ENCODE measurements at regions not wholly inside any gene's neighbourhood (a gene's known extent, or its start where the extent isn't known, plus 50 kb on each side); places are given as distances from the start of the nearest gene placed in this dataset.
"Not testable (repeated sequence)": the region's sequence is repeated elsewhere in the genome, so short reads cannot be mapped to it uniquely, and the experiment has no call there.

DNA sequence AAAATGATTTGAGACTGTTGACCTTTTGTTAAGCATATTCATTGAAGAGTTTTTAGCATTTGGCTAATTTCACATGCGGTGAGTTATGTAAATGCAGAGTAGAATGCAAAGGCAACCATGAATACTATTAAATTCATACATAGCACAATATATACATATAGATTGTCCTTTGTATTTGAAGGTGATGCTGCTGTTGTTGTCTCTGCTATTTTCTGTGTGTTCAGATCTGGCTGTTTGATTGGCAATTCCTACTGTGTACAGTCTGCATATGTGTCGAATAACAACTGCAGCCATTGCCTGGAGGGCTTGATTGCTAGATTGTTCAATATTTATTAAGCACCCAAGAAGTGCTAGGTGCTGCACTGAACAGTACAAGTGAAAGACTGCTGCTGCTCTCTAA lies 187.4 kb downstream of the FOXG1 start:
- intact Hi-C loops (cut with micrococcal nuclease) = no loop called here
- H3K27me3 Mint-ChIP-seq (ENCODE audit: insufficient read depth) = no peaks in the 10 kb centered on the region
- peaks cover 37% of the 10 kb centered on the region for H3K9me3 Mint-ChIP-seq
- no peak overlapping the region for H3K27ac Mint-ChIP-seq
- H3K36me3 Mint-ChIP-seq (ENCODE audit: low read depth) = no peaks in the 10 kb centered on the region
- no peaks in the 10 kb centered on the region for H3K4me1 Mint-ChIP-seq (ENCODE audit: low read depth)
- no peak overlapping the region for H3K4me3 Mint-ChIP-seq
- no peak for DNase-seq (ENCODE audit: low spot score)

DNA sequence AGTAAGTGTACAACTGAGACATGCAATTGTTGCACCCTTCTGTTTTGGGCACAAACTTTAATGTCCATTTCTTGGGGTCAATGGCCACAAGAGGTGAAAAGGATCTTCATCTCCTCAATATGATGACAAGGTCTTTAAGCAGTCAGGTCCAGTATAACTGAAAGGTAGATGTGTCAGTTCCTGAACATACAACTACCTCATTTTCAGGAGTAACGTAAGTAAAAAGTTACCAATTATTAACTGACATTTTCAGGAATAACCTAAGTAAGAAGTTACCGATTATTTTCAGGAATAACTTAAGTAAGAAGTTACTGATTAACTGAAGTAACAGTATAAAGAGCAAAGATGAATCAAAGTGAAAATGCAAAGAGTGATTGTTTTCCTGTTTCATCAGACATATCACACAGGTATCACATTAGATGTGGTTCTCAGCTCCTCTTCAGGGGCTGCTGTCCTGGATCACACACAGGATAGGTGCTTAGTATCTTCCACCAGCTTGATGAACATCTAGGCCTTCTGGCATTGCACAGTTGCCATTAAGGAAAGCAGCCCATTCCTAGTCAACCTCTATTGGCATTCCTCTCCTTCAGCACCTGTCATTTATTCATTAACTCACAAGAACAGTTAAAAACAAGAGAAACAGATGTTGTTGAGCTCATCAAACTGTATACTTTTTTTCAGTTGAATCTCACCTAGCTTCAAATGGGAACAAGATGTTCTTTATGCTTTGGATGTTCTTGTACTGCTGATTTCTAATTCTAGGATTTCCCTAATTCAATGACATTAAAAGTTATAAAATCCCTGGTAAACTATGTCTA lies 200.0 kb downstream of the FOXG1 start:
- Mint-ChIP-seq H3K4me3 (no peak overlapping the region), H3K36me3 (ENCODE audit: low read depth) (no peaks in the 10 kb centered on the region), H3K27me3 (ENCODE audit: insufficient read depth) (no peaks in the 10 kb centered on the region), H3K27ac (no peak overlapping the region), H3K4me1 (ENCODE audit: low read depth) (no peaks in the 10 kb centered on the region), H3K9me3 (peaks cover 6% of the 10 kb centered on the region)
- intact Hi-C loops (cut with micrococcal nuclease) = no loop called here
- DNase-seq (ENCODE audit: low spot score) = no peak

DNA sequence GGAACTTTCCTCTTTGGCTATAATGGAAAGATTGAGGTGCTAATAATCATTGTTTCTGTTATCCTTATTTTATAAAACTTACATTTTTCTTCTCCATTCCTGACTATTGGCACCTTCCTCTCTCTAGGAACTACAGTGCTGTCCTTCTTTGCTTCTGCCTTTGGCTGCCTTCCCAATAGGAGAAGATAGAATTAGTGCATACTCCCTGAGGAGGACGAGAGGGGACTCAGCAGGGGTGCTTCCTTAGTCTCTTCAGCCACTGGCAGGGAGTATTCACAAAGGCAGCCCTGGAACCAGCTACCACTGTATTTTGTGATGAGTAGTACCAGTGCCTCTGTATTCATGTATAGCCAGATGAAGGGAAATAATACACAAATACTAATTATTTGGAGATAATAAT lies 208.5 kb downstream of the FOXG1 start:
- H3K4me1 Mint-ChIP-seq (ENCODE audit: low read depth) = no peaks in the 10 kb centered on the region
- peaks cover 33% of the 10 kb centered on the region for H3K9me3 Mint-ChIP-seq
- H3K36me3 Mint-ChIP-seq (ENCODE audit: low read depth) = no peaks in the 10 kb centered on the region
- no peaks in the 10 kb centered on the region for H3K27me3 Mint-ChIP-seq (ENCODE audit: insufficient read depth)
- H3K4me3 Mint-ChIP-seq = no peak overlapping the region
- intact Hi-C loops (cut with micrococcal nuclease) = no loop called here
- H3K27ac Mint-ChIP-seq = no peak overlapping the region
- DNase-seq (ENCODE audit: low spot score) = no peak

DNA sequence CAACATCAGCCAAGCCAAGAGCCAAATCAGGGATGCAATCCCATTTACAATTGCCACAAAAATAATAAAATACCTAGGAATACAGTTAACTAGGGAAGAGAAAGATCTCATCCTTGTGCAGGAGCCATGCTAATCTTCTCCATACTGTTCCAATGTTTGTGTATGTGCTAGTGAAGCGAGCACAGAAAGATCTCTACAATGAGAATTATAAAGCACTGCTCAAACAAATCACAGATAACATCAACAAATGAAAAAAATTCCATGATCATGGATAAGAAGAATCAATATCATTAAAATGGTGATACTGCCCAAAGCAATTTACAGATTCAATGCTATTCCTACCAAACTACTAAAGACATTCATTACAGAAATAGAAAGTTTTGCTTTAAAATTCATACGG lies 215.6 kb downstream of the FOXG1 start:
- Mint-ChIP-seq H3K4me3 (no peak overlapping the region), H3K27ac (no peak overlapping the region), H3K27me3 (ENCODE audit: insufficient read depth) (no peaks in the 10 kb centered on the region), H3K4me1 (ENCODE audit: low read depth) (no peaks in the 10 kb centered on the region), H3K9me3 (peaks cover 57% of the 10 kb centered on the region), H3K36me3 (ENCODE audit: low read depth) (no peaks in the 10 kb centered on the region)
- intact Hi-C loops (cut with micrococcal nuclease) = no loop called here
- DNase-seq (ENCODE audit: low spot score) = no peak

DNA sequence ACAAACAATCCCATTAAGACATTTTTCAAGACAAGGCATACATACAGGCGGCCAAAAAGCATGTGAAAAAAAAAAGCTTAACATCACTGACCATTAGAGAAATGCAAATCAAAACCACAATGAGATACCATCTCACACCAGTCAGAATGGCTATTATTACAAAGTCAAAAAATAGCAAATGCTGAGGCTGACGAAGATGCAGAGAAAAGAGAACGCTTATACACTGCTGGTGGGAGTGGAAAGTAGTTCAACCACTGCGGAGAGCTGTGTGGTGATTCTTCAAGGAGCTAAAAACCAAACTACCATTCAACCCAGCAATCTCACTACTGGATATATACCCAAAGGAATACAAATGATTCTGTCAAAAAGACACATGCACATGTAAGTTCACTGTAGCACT lies 216.7 kb downstream of the FOXG1 start:
- Mint-ChIP-seq H3K4me1 (ENCODE audit: low read depth) (no peaks in the 10 kb centered on the region), H3K27me3 (ENCODE audit: insufficient read depth) (no peaks in the 10 kb centered on the region), H3K36me3 (ENCODE audit: low read depth) (no peaks in the 10 kb centered on the region), H3K4me3 (no peak overlapping the region), H3K9me3 (peaks cover 56% of the 10 kb centered on the region), H3K27ac (no peak overlapping the region)
- DNase-seq (ENCODE audit: low spot score) = no peak
- intact Hi-C loops (cut with micrococcal nuclease) = no loop called here

DNA sequence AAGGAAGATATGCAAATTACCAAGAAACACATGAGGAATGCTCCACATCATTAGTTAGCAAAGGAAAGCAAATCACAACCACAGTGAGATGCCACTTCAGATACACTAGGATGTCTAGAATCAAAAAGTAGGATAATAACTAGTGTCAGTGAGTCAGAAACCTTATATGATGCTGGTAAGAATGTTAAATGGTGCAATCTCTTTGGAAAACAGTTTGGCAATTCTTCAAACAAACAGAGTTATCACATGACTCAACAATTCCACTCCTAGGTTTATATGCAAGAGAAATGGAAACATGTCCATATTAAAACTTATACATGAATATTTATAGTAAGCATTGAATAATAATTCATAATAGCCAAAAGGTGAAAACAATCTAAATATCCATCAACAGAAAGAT lies 220.9 kb downstream of the FOXG1 start:
- intact Hi-C loops (cut with micrococcal nuclease) = no loop called here
- no peaks in the 10 kb centered on the region for H3K27me3 Mint-ChIP-seq (ENCODE audit: insufficient read depth)
- H3K4me3 Mint-ChIP-seq = no peak overlapping the region
- no peaks in the 10 kb centered on the region for H3K4me1 Mint-ChIP-seq (ENCODE audit: low read depth)
- DNase-seq (ENCODE audit: low spot score) = no peak
- peaks cover 39% of the 10 kb centered on the region for H3K9me3 Mint-ChIP-seq
- H3K27ac Mint-ChIP-seq = no peak overlapping the region
- no peaks in the 10 kb centered on the region for H3K36me3 Mint-ChIP-seq (ENCODE audit: low read depth)

DNA sequence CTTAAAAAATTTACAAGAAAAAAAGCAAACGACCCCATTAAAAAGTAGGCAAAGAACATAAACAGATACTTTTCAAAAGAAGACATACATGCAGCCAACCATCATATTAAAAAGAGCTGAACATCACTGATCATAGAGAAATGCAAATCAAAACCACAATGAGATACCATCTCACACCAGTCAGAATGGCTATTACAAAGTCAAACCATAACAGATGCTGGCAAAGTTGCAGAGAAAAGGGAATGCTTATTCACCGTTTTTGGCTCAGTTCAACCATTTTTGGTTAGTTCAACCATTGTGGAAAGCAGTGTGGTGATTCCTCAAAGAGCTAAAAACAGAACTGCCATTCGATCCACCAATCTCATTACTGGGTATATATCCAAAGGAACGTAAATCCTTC lies 230.6 kb downstream of the FOXG1 start:
- H3K27me3 Mint-ChIP-seq (ENCODE audit: insufficient read depth); intact Hi-C loops (cut with micrococcal nuclease); H3K4me3 Mint-ChIP-seq; DNase-seq (ENCODE audit: low spot score); H3K27ac Mint-ChIP-seq; H3K4me1 Mint-ChIP-seq (ENCODE audit: low read depth); H3K36me3 Mint-ChIP-seq (ENCODE audit: low read depth): not testable (repeated sequence)
- peaks cover 13% of the 10 kb centered on the region for H3K9me3 Mint-ChIP-seq

DNA sequence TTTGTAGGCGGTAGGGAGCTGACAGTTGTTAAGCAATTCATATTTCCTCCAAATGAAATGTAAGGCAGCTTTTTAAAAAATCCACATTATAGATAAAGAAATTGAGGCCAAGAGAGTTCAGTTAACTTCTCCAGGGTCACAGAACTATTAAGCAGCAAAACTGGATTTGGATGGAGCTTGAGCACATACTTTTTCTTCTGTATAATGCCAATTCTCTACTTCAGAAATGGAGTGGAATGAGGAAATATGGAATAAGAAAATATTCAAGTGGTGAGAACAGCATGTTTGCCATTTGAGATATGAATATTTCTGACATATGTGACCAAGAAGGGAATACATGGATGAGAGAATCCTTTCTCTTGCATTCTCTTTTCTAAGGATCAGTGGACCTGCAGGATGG lies 233.1 kb downstream of the FOXG1 start:
- no peaks in the 10 kb centered on the region for H3K36me3 Mint-ChIP-seq (ENCODE audit: low read depth)
- H3K4me3 Mint-ChIP-seq = no peak overlapping the region
- DNase-seq (ENCODE audit: low spot score) = no peak
- peaks cover 20% of the 10 kb centered on the region for H3K9me3 Mint-ChIP-seq
- no peak overlapping the region for H3K27ac Mint-ChIP-seq
- no peaks in the 10 kb centered on the region for H3K27me3 Mint-ChIP-seq (ENCODE audit: insufficient read depth)
- intact Hi-C loops (cut with micrococcal nuclease) = no loop called here
- no peaks in the 10 kb centered on the region for H3K4me1 Mint-ChIP-seq (ENCODE audit: low read depth)

DNA sequence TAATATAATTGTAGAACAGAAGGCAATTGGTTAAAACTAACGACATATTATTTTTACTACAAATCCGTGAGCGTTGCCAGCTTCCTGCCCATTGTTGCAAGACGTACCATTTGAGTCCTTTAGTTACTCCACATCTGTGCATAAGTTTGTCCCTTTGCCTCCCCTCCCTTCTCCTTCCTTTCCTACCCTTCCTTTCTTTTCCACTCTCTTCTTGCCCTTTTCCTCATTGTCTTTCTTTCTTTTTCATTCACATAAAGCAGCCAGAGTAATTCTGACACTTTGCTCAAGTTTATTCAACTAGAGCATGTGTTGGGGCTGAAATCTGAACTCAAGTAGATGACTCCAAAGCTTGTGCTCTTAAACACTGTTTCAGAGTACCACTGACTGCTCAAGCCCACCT lies 239.1 kb downstream of the FOXG1 start:
- peaks cover 26% of the 10 kb centered on the region for H3K9me3 Mint-ChIP-seq
- no peak overlapping the region for H3K4me3 Mint-ChIP-seq
- H3K27ac Mint-ChIP-seq = no peak overlapping the region
- no peaks in the 10 kb centered on the region for H3K27me3 Mint-ChIP-seq (ENCODE audit: insufficient read depth)
- intact Hi-C loops (cut with micrococcal nuclease) = no loop called here
- no peaks in the 10 kb centered on the region for H3K36me3 Mint-ChIP-seq (ENCODE audit: low read depth)
- DNase-seq (ENCODE audit: low spot score) = no peak
- no peaks in the 10 kb centered on the region for H3K4me1 Mint-ChIP-seq (ENCODE audit: low read depth)

DNA sequence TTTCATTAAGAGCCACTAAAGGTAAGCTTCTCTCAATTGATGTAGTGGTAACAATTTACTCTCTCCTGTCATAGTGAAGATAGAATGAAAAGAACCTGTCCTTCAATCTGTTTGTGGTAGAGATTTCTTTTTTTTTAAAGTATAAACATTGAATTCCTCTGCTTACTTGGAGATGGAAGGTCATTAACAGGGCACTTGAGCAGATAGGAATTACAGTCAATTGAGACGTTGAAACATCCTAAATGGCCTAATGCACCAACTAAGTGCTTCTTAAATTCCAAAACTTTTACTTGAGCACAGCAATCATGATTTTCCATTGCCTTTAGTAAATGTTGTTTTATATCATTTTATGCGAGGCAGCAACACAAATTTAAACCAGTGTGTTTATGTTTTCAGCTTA lies 241.4 kb downstream of the FOXG1 start:
- no peak for DNase-seq (ENCODE audit: low spot score)
- intact Hi-C loops (cut with micrococcal nuclease) = no loop called here
- no peak overlapping the region for H3K27ac Mint-ChIP-seq
- peaks cover 32% of the 10 kb centered on the region for H3K9me3 Mint-ChIP-seq
- no peaks in the 10 kb centered on the region for H3K27me3 Mint-ChIP-seq (ENCODE audit: insufficient read depth)
- no peaks in the 10 kb centered on the region for H3K36me3 Mint-ChIP-seq (ENCODE audit: low read depth)
- H3K4me1 Mint-ChIP-seq (ENCODE audit: low read depth) = no peaks in the 10 kb centered on the region
- H3K4me3 Mint-ChIP-seq = no peak overlapping the region

DNA sequence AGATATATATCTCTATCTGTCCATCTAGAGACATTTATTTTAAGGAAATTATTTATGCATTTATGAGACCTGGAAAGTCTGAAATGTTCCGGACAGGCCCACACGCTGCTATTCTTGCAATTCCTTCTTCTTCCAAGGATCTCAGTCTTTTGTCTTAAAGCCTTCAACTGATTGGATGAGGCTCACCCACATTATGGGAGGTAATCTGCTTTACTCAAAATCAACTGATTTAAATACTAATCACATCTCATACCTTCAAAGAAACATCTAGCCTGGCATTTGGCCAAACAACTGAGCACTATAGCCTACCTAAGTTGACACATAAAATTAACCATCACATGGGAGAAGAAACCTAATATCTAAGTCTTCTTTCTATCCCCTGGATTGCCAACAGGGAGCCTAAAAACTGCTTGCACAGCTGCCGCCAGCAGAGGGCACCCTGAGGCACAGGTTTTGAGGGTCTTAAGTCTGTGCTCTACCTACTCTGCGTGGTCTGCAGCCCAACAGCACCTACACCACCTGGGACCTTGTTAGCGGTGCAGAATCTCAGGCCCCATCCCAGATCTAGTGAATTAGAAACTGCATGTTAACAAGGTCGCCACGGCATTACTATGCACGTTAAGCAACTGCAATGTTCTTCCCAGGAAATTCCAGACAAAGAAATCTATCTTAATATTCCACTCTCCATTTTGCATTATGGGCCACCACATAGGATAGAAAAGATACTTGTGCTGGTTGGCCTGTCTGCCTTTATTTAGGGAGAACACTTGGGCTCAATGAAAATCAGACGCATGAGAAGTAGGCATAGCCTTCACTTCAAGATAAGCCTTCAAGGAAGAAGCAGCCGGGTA lies 249.7 kb downstream of the FOXG1 start:
- H3K4me3 Mint-ChIP-seq = no peak overlapping the region
- no peaks in the 10 kb centered on the region for H3K4me1 Mint-ChIP-seq (ENCODE audit: low read depth)
- DNase-seq (ENCODE audit: low spot score) = no peak
- H3K36me3 Mint-ChIP-seq (ENCODE audit: low read depth) = no peaks in the 10 kb centered on the region
- H3K27me3 Mint-ChIP-seq (ENCODE audit: insufficient read depth) = no peaks in the 10 kb centered on the region
- intact Hi-C loops (cut with micrococcal nuclease) = no loop called here
- H3K27ac Mint-ChIP-seq = no peak overlapping the region
- H3K9me3 Mint-ChIP-seq = peaks cover 27% of the 10 kb centered on the region

DNA sequence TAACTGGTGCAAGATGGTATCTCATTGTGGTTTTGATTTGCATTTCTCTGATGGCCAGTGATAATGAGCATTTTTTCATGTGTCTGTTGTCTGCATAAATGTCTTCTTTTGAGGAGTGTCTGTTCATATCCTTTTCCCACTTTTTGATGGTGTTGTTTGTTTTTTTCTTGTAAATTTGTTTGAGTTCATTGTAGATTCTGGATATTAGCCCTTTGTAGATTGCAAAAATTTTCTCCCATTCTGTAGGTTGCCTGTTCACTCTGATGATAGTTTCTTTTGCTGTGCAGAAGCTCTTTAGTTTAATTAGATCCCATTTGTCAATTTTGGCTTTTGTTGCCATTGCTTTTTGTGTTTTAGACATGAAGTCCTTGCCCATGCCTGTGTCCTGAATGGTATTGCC lies 256.9 kb downstream of the FOXG1 start:
- intact Hi-C loops (cut with micrococcal nuclease); H3K4me3 Mint-ChIP-seq; H3K27ac Mint-ChIP-seq; H3K4me1 Mint-ChIP-seq (ENCODE audit: low read depth); DNase-seq (ENCODE audit: low spot score); H3K27me3 Mint-ChIP-seq (ENCODE audit: insufficient read depth); H3K36me3 Mint-ChIP-seq (ENCODE audit: low read depth): not testable (repeated sequence)
- H3K9me3 Mint-ChIP-seq = peaks cover 31% of the 10 kb centered on the region

DNA sequence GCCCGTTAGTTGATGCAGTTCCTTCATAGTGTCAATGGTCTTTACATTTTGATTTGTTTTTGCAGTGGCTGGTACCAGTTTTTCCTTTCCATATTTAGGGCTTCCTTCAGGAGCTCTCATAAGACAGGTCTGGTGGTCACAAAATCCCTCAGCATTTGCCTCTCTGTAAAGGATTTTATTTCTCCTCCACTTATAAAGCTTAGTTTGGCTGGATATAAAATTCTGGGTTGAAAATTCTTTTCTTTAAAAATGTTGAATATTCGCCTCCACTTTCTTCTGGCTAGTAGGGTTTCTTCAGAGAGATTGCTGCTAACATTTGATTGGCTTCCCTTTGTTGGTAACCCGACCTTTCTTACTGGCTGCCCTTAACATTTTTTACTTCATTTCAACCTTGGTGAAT lies 260.9 kb downstream of the FOXG1 start:
- H3K4me3 Mint-ChIP-seq; H3K36me3 Mint-ChIP-seq (ENCODE audit: low read depth); DNase-seq (ENCODE audit: low spot score); intact Hi-C loops (cut with micrococcal nuclease); H3K4me1 Mint-ChIP-seq (ENCODE audit: low read depth); H3K27ac Mint-ChIP-seq; H3K27me3 Mint-ChIP-seq (ENCODE audit: insufficient read depth): not testable (repeated sequence)
- peaks cover 23% of the 10 kb centered on the region for H3K9me3 Mint-ChIP-seq

All from activated T-helper 1 cell treated with anti-CD3 and anti-CD28 coated beads, Interleukin-12 subunit alpha, Interleukin-12 subunit beta, Interleukin-2, Interleukin-4 antibody, amounts not matched to agents 30 ng/mL and 10 ng/mL and 1 ng/mL, durations not matched to agents 14 hours and 24 hours and 36 hours (primary cell).